ENCODE measurements at regions not wholly inside any gene's neighbourhood (a gene's known extent, or its start where the extent isn't known, plus 50 kb on each side); places are given as distances from the start of the nearest gene placed in this dataset.

- TF ChIP-seq, protein P1, sequence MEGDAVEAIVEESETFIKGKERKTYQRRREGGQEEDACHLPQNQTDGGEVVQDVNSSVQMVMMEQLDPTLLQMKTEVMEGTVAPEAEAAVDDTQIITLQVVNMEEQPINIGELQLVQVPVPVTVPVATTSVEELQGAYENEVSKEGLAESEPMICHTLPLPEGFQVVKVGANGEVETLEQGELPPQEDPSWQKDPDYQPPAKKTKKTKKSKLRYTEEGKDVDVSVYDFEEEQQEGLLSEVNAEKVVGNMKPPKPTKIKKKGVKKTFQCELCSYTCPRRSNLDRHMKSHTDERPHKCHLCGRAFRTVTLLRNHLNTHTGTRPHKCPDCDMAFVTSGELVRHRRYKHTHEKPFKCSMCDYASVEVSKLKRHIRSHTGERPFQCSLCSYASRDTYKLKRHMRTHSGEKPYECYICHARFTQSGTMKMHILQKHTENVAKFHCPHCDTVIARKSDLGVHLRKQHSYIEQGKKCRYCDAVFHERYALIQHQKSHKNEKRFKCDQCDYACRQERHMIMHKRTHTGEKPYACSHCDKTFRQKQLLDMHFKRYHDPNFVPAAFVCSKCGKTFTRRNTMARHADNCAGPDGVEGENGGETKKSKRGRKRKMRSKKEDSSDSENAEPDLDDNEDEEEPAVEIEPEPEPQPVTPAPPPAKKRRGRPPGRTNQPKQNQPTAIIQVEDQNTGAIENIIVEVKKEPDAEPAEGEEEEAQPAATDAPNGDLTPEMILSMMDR (IDR thresholded peaks at IDR 0.05), result no peak
- no peak for TF ChIP-seq POLR2A (IDR thresholded peaks at IDR 0.05)
These were observed 515.6 kb downstream of the PPARGC1A start for GRCh38 chr4:23374259-23374658.
